NCI-H1105 treated with DMSO at 0.1 percent for 48 hours (cell line): ENCODE measurements at regions not wholly inside any gene's neighbourhood (a gene's known extent, or its start where the extent isn't known, plus 50 kb on each side); places are given as distances from the start of the nearest gene placed in this dataset.

Experiments used
- DNase-seq: peaks from one replicate; lab custom pipeline; 2025; lab: John Stamatoyannopoulos, UW

- DNase-seq, result no peak
These were observed 2022.2 kb downstream of the MAT2B start for GRCh38 chr5:165527577-165527976.

- no peak for DNase-seq
These were observed 2032.6 kb downstream of the MAT2B start for GRCh38 chr5:165538065-165538464.

- DNase-seq, result no peak
These were observed 2054.2 kb downstream of the MAT2B start for GRCh38 chr5:165559645-165560044.

DNA sequence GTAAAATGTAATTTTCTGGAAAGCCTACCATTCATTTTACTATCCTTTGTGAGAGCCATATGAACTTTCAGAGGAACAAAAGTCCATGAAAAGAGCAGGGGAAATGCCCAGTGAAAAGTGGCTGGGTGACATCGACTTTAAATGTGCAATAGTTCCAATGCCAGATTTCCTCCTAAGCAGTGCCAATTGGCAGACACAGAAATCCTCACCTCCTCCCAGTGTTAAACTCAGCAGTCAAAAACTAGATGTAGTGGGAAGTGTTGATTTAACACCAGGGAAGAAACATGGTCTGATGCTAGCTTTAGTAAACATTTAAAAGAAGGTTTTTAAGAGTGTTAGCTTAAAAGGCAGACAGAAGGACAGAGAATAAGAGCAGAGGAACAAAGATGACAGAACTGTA is 2055.2 kb downstream of the MAT2B start:
- DNase-seq, result no peak

- no peak for DNase-seq
These were observed 2060.5 kb downstream of the MAT2B start for GRCh38 chr5:165565911-165566310.

GRCh38 chr5:165569551-165569950 is 2064.1 kb downstream of the MAT2B start:
- no peak for DNase-seq

DNA sequence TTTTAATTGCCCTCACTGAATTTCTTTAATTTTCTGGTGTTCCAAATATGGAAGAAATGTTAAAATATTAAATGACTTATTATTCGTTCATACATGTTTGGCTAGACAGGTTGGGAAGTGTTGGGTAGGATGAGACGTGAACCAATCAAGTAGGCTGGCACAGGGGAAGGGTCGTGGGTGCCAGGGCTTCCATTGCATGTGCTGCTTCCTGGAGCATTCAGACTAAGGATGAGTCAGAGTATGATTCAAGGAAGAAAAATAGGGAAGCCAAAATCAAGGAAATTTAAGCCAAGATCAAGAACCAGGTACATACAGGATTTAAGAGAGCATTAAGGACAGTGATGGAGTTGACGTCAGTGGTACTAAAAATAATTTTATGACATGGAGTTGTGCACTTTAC is 2068.0 kb downstream of the MAT2B start:
- no peak for DNase-seq

GRCh38 chr5:165574100-165574499 is 2068.7 kb downstream of the MAT2B start:
- DNase-seq, result no peak

- DNase-seq, result no peak
These were observed 2071.4 kb downstream of the MAT2B start for GRCh38 chr5:165576678-165577275.

DNA sequence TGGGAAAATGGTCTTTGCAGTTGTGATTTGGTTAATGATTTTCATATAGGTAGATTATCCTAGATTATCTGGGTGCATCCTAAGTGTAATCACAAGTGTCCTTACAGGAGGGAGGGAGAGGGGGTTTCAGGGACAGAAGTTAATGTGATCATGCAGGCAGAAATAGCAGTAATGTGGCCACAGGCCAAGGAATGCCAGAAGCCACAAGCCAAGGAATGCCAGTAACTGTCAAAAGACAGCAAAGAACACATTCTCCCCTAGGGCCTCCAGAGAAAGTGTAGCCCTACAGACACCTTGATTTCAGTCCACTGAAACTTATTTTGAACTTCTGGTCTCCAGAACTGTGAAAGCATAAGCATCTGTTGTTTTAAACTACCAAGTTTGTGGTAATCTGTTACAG is 2074.5 kb downstream of the MAT2B start:
- no peak for DNase-seq

DNA sequence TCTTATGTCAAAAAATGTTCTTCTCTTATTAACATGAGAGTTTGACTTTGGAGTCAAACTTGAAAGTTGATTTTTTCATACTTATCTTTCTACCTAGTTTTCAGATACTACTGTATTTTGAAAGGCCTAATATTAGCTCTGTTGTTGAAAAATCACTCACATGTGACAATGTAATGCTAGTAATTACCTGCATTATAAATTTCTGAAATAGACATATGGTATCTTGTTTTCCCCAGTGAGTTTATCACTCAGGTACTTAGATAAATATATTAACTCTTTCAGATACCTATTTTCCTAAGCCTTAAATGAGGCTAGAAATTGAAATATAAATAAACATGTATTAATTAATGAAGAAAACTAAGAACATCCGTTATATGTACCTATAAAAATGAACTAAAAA is 2089.3 kb downstream of the MAT2B start:
- no peak for DNase-seq

DNA sequence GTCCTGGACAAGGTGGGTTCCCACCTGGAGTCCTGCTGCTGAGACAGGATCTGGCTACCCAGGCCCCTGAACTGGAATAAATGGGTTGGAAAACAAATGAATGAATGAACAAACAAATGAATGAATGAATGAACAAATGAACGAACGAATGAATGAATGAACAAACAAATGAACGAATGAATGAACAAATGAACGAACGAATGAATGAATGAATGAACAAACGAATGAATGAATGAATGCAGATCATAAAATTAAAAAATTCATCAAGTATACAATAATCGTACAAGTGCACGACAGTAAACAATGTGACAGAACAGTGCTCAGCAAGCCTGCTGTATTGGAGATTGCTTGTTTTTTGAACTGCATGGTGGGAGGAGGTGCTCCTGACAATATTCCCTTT is 2097.1 kb downstream of the MAT2B start:
- DNase-seq, result no peak

DNA sequence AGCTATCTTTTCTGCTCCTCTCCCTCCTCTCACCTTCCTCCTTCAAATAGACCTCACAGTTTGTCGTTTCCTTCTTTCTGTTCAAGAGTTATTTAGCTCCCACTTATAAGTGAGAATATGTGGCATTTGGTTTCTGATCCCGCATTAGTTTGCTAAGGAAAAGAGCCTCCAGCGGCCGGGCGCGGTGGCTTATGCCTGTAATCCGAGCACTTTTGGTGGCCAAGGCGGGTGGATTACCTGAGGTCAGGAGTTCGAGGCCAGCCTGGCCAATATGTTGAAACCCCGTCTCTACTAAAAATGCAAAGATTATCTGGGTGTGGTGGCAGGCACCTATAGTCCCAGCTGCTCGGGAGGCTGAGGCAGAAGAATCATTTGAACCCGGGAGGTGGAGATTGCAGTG is 2101.6 kb downstream of the MAT2B start:
- no peak for DNase-seq

GRCh38 chr5:165609871-165610270 is 2104.5 kb downstream of the MAT2B start:
- DNase-seq, result no peak

GRCh38 chr5:165616490-165617405 is 2111.3 kb downstream of the MAT2B start:
- DNase-seq, result no peak

- no peak for DNase-seq
These were observed 2112.1 kb downstream of the MAT2B start for GRCh38 chr5:165617491-165617890.

DNA sequence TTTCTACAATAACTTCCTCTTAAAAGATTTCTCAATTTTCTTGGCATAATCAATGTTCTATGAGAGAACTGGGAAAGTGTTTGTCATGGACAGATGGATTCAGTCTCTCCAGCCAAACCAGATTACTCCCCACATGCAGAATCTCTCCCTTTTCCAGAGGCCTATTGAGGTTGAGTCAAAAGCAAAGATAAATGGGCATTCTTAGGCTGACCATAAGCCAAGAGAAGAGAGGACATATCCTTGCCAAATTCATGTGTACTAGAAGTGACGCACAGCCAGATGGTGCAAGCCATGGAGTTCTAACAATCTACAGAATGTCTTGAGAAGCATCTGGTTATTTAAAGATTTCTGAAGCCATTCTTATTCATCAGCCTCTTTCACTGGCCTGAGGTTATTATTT is 2115.0 kb downstream of the MAT2B start:
- no peak for DNase-seq

- no peak for DNase-seq
These were observed 2117.6 kb downstream of the MAT2B start for GRCh38 chr5:165622864-165623536.

GRCh38 chr5:165624166-165624946 is 2118.9 kb downstream of the MAT2B start:
- DNase-seq, result no peak

- no peak for DNase-seq
These were observed 2120.7 kb downstream of the MAT2B start for GRCh38 chr5:165626161-165626560.

GRCh38 chr5:165627548-165628170 is 2122.2 kb downstream of the MAT2B start:
- no peak for DNase-seq
